ENCODE measurements at regions not wholly inside any gene's neighbourhood (a gene's known extent, or its start where the extent isn't known, plus 50 kb on each side); places are given as distances from the start of the nearest gene placed in this dataset.

GRCh38 chr2:139367416-139367815 is 587.2 kb upstream of the NXPH2 start:
- TF ChIP-seq, protein P1, sequence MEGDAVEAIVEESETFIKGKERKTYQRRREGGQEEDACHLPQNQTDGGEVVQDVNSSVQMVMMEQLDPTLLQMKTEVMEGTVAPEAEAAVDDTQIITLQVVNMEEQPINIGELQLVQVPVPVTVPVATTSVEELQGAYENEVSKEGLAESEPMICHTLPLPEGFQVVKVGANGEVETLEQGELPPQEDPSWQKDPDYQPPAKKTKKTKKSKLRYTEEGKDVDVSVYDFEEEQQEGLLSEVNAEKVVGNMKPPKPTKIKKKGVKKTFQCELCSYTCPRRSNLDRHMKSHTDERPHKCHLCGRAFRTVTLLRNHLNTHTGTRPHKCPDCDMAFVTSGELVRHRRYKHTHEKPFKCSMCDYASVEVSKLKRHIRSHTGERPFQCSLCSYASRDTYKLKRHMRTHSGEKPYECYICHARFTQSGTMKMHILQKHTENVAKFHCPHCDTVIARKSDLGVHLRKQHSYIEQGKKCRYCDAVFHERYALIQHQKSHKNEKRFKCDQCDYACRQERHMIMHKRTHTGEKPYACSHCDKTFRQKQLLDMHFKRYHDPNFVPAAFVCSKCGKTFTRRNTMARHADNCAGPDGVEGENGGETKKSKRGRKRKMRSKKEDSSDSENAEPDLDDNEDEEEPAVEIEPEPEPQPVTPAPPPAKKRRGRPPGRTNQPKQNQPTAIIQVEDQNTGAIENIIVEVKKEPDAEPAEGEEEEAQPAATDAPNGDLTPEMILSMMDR (IDR thresholded peaks at IDR 0.05; ENCODE audit: low read length) = no peak
- TF ChIP-seq EZH2 (IDR thresholded peaks at IDR 0.05; ENCODE audit: borderline replicate concordance, low read length) = no peak

Data from OCI-LY1 (cell line).